NCI-H345 treated with DMSO at 0.1 percent for 48 hours (cell line): ENCODE measurements at regions not wholly inside any gene's neighbourhood (a gene's known extent, or its start where the extent isn't known, plus 50 kb on each side); places are given as distances from the start of the nearest gene placed in this dataset.
"Not testable (repeated sequence)": the region's sequence is repeated elsewhere in the genome, so short reads cannot be mapped to it uniquely, and the experiment has no call there.

ENCODE experiments used
- DNase-seq: peaks from one replicate; lab custom pipeline; 2025; ENCODE audit not compliant: unreplicated experiment; lab: John Stamatoyannopoulos, UW

GRCh38 chr7:156549636-156550035, 90.9 kb upstream of the RNF32 start:
- no peak for DNase-seq

- no peak for DNase-seq
Observed at GRCh38 chr7:156547884-156548561, 92.6 kb upstream of the RNF32 start.

GRCh38 chr7:156545979-156546378, 94.6 kb upstream of the RNF32 start:
- peak; percentile 61 for DNase-seq

GRCh38 chr7:156544919-156545715, 95.5 kb upstream of the RNF32 start:
- no peak for DNase-seq

- DNase-seq = no peak
Observed at GRCh38 chr7:156543699-156544598, 96.6 kb upstream of the RNF32 start.

- DNase-seq = no peak
Observed at GRCh38 chr7:156540619-156541165, 99.9 kb upstream of the RNF32 start.

GRCh38 chr7:156539999-156540398, 100.6 kb upstream of the RNF32 start:
- DNase-seq = no peak

GRCh38 chr7:156537006-156537405, 103.6 kb upstream of the RNF32 start:
- no peak for DNase-seq

GRCh38 chr7:156534925-156535324, 105.6 kb upstream of the RNF32 start:
- DNase-seq = no peak

- no peak for DNase-seq
Observed at GRCh38 chr7:156533964-156534363, 106.6 kb upstream of the RNF32 start.

- DNase-seq = no peak
Observed at GRCh38 chr7:156533420-156533819, 107.2 kb upstream of the RNF32 start.

GRCh38 chr7:156532016-156532602, 108.5 kb upstream of the RNF32 start:
- no peak for DNase-seq

- DNase-seq = no peak
Observed at GRCh38 chr7:156529956-156530355, 110.6 kb upstream of the RNF32 start.

- no peak for DNase-seq
Observed at GRCh38 chr7:156527458-156527890, 113.1 kb upstream of the RNF32 start.

GRCh38 chr7:156524818-156525597, 115.6 kb upstream of the RNF32 start:
- DNase-seq = no peak

GRCh38 chr7:156523447-156524048, 117.0 kb upstream of the RNF32 start:
- no peak for DNase-seq

- DNase-seq = no peak
Observed at GRCh38 chr7:156522801-156523200, 117.8 kb upstream of the RNF32 start.

GRCh38 chr7:156519070-156519469, 121.5 kb upstream of the RNF32 start:
- DNase-seq = no peak

GRCh38 chr7:156518466-156518865, 122.1 kb upstream of the RNF32 start:
- DNase-seq = no peak

- not testable (repeated sequence) for DNase-seq
Observed at GRCh38 chr7:156517858-156518257, 122.7 kb upstream of the RNF32 start.
